ENCODE measurements at regions not wholly inside any gene's neighbourhood (a gene's known extent, or its start where the extent isn't known, plus 50 kb on each side); places are given as distances from the start of the nearest gene placed in this dataset.

GRCh38 chr7:55639640-55640039 lies 67.3 kb upstream of the VOPP1 start:
- DNase-seq (ENCODE audit: low spot score): no peak
- TF ChIP-seq CTCF (IDR thresholded peaks at IDR 0.05; ENCODE audit: extremely low read depth, missing control alignments): no peak

GRCh38 chr7:55629051-55629677 lies 56.9 kb upstream of the VOPP1 start:
- no peak for TF ChIP-seq CTCF (IDR thresholded peaks at IDR 0.05; ENCODE audit: extremely low read depth, missing control alignments)
- no peak for DNase-seq (ENCODE audit: low spot score)

GRCh38 chr7:55624813-55625212 lies 52.5 kb upstream of the VOPP1 start:
- TF ChIP-seq CTCF (IDR thresholded peaks at IDR 0.05; ENCODE audit: extremely low read depth, missing control alignments): no peak
- no peak for DNase-seq (ENCODE audit: low spot score)

- no peak for TF ChIP-seq CTCF (IDR thresholded peaks at IDR 0.05; ENCODE audit: extremely low read depth, missing control alignments)
- DNase-seq (ENCODE audit: low spot score): no peak
Observed at GRCh38 chr7:55623617-55624016, 51.3 kb upstream of the VOPP1 start.

GRCh38 chr7:55622241-55622640 lies 49.9 kb upstream of the VOPP1 start:
- no peak for TF ChIP-seq CTCF (IDR thresholded peaks at IDR 0.05; ENCODE audit: extremely low read depth, missing control alignments)
- no peak for DNase-seq (ENCODE audit: low spot score)
